T-helper 2 cell treated with Interferon-gamma antibody and Interleukin-4, amounts not matched to agents 5 μg/mL and 100 μg/mL, for 36 hours (primary cell): ENCODE measurements at regions not wholly inside any gene's neighbourhood (a gene's known extent, or its start where the extent isn't known, plus 50 kb on each side); places are given as distances from the start of the nearest gene placed in this dataset.
"Not testable (repeated sequence)": the region's sequence is repeated elsewhere in the genome, so short reads cannot be mapped to it uniquely, and the experiment has no call there.

Experiments used
- DNase-seq: peaks from one replicate; pipeline ENCODE4 v3.0.0; 2021; ENCODE audit warnings: low spot score
- H3K27ac Mint-ChIP-seq: one replicate; pipeline ENCODE4 v1.8.0; 2021; ENCODE audit warnings: mild to moderate bottlenecking, mixed read lengths
- H3K27me3 Mint-ChIP-seq: one replicate; pipeline ENCODE4 v1.8.0; 2021; ENCODE audit warnings: low read depth, mixed read lengths
- H3K36me3 Mint-ChIP-seq: one replicate; pipeline ENCODE4 v1.8.0; 2021; ENCODE audit warnings: low read depth, mixed read lengths
- H3K4me1 Mint-ChIP-seq: one replicate; pipeline ENCODE4 v1.8.0; 2021; ENCODE audit warnings: low read depth, mixed read lengths
- H3K4me3 Mint-ChIP-seq: one replicate; pipeline ENCODE4 v1.8.0; 2022; ENCODE audit warnings: mild to moderate bottlenecking, moderate library complexity, mixed read lengths
- H3K9me3 Mint-ChIP-seq: one replicate; pipeline ENCODE4 v1.8.0; 2021; ENCODE audit warnings: mixed read lengths

GRCh38 chr1:187960125-187960638 lies 1131.4 kb downstream of the PLA2G4A start:
- Mint-ChIP-seq H3K9me3 (no peaks in the 10 kb centered on the region), H3K4me3 (no peak overlapping the region), H3K4me1 (no peaks in the 10 kb centered on the region), H3K27me3 (no peaks in the 10 kb centered on the region), H3K36me3 (no peaks in the 10 kb centered on the region), H3K27ac (no peak overlapping the region)
- no peak for DNase-seq

DNA sequence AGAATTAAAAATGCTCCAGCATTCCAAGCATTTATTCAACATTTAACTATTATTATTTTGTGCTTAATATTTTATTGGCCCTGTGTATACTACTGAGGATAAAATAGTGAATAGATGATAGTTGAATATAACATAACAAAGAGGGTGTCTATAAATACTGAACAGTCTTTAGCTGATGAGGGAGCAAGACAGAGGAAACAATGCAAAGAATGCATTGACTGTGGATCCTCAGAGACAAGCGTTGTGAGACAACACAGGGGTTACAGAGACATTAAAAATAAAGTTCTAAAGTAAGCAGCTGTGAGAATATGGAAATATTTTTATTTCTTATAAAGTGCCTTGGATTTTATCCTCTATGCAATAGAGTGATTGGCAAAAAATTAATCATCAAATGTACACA lies 1133.1 kb downstream of the PLA2G4A start:
- H3K4me1 Mint-ChIP-seq = no peaks in the 10 kb centered on the region
- no peaks in the 10 kb centered on the region for H3K27me3 Mint-ChIP-seq
- H3K9me3 Mint-ChIP-seq = no peaks in the 10 kb centered on the region
- no peaks in the 10 kb centered on the region for H3K36me3 Mint-ChIP-seq
- no peak overlapping the region for H3K27ac Mint-ChIP-seq
- H3K4me3 Mint-ChIP-seq = no peak overlapping the region
- DNase-seq = no peak

GRCh38 chr1:187971851-187972250 lies 1143.1 kb downstream of the PLA2G4A start:
- no peaks in the 10 kb centered on the region for H3K4me1 Mint-ChIP-seq
- H3K4me3 Mint-ChIP-seq = no peak overlapping the region
- no peaks in the 10 kb centered on the region for H3K36me3 Mint-ChIP-seq
- no peak overlapping the region for H3K27ac Mint-ChIP-seq
- H3K9me3 Mint-ChIP-seq = peaks cover 4% of the 10 kb centered on the region
- DNase-seq = no peak
- H3K27me3 Mint-ChIP-seq = no peaks in the 10 kb centered on the region

DNA sequence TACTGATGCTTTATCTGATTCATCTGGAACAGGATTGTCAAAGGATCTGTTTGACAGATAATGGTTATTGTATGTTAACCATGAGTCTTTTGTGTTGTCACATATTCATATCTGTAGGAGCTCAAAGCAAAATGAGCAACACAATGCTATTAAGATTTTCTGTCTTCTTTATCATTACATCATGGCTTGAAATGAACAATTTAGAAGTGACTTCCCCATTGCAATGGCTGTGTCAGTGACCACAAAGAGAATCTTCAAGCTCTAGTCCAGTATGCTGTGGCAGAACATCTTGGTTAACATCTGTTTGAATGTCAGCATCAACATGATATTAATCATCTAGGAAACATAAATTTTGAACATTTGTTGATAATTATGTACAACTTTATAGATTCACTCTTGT lies 1148.5 kb downstream of the PLA2G4A start:
- H3K36me3 Mint-ChIP-seq = no peaks in the 10 kb centered on the region
- peaks cover 13% of the 10 kb centered on the region for H3K9me3 Mint-ChIP-seq
- H3K4me1 Mint-ChIP-seq = no peaks in the 10 kb centered on the region
- H3K27me3 Mint-ChIP-seq = no peaks in the 10 kb centered on the region
- no peak for DNase-seq
- H3K4me3 Mint-ChIP-seq = no peak overlapping the region
- no peak overlapping the region for H3K27ac Mint-ChIP-seq

- Mint-ChIP-seq H3K4me3 (no peak overlapping the region), H3K27me3 (no peaks in the 10 kb centered on the region), H3K4me1 (no peaks in the 10 kb centered on the region), H3K9me3 (peaks cover 15% of the 10 kb centered on the region), H3K36me3 (no peaks in the 10 kb centered on the region), H3K27ac (no peak overlapping the region)
- DNase-seq = no peak
Measured at GRCh38 chr1:187985145-187985896, 1156.6 kb downstream of the PLA2G4A start.

- Mint-ChIP-seq H3K9me3 (peaks cover 10% of the 10 kb centered on the region), H3K4me3 (no peak overlapping the region), H3K4me1 (no peaks in the 10 kb centered on the region), H3K36me3 (no peaks in the 10 kb centered on the region), H3K27me3 (no peaks in the 10 kb centered on the region), H3K27ac (no peak overlapping the region)
- no peak for DNase-seq
Measured at GRCh38 chr1:187985897-187986654, 1157.3 kb downstream of the PLA2G4A start.

GRCh38 chr1:187987236-187987776 lies 1158.6 kb downstream of the PLA2G4A start:
- H3K27ac Mint-ChIP-seq = no peak overlapping the region
- DNase-seq = no peak
- H3K27me3 Mint-ChIP-seq = no peaks in the 10 kb centered on the region
- no peaks in the 10 kb centered on the region for H3K4me1 Mint-ChIP-seq
- H3K4me3 Mint-ChIP-seq = no peak overlapping the region
- H3K36me3 Mint-ChIP-seq = no peaks in the 10 kb centered on the region
- peaks cover 5% of the 10 kb centered on the region for H3K9me3 Mint-ChIP-seq

DNA sequence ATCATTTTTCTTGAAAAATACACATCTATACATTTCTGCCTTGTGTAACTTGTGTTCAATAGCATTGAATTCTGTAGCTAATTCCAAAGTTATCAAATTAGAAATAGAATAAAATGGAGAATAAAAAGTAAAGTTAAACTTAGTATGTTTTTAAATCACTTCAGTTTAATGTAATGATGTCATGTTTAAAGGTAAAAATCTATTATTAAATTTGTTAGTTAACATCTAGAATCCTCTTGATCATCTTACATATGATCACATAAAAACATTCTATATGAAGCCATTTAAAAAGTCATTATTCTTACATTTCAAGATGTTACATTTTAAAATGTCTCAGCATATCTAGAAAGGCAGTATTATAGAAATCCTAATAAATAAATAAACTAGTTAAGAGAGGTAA lies 1163.2 kb downstream of the PLA2G4A start:
- H3K9me3 Mint-ChIP-seq = no peaks in the 10 kb centered on the region

GRCh38 chr1:187996780-187997179 lies 1168.0 kb downstream of the PLA2G4A start:
- Mint-ChIP-seq H3K27ac (no peak overlapping the region), H3K27me3 (no peaks in the 10 kb centered on the region), H3K4me1 (no peaks in the 10 kb centered on the region), H3K4me3 (no peak overlapping the region), H3K36me3 (no peaks in the 10 kb centered on the region), H3K9me3 (no peaks in the 10 kb centered on the region)
- DNase-seq = no peak

More for the DNA sequence above, 1163.2 kb downstream of the PLA2G4A start:
- Mint-ChIP-seq H3K27me3 (no peaks in the 10 kb centered on the region), H3K27ac (no peak overlapping the region), H3K4me1 (no peaks in the 10 kb centered on the region), H3K4me3 (no peak overlapping the region), H3K36me3 (no peaks in the 10 kb centered on the region)
- DNase-seq = no peak

GRCh38 chr1:187999973-188000372 lies 1171.2 kb downstream of the PLA2G4A start:
- no peak overlapping the region for H3K4me3 Mint-ChIP-seq
- H3K4me1 Mint-ChIP-seq = no peaks in the 10 kb centered on the region
- no peak overlapping the region for H3K27ac Mint-ChIP-seq
- H3K36me3 Mint-ChIP-seq = no peaks in the 10 kb centered on the region
- no peaks in the 10 kb centered on the region for H3K27me3 Mint-ChIP-seq
- H3K9me3 Mint-ChIP-seq = no peaks in the 10 kb centered on the region
- DNase-seq = no peak

DNA sequence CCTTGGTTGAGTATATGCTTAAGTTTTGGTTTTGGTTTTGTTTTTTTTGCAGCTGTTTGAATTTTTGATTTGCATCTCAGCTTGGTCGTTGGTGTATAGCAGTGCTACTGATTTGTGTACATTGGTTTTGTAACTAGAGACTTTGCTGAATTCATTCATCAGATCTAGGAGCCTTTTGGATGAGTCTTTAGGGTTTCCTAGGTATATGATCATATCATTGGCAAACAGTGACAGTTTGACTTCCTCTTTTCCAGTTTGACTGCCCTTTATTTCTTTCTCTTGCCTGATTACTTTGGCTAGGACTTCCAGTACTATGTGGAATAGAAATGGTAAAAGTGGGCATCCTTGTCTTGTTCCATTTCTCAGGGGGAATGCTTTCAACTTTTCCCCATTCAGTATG lies 1174.9 kb downstream of the PLA2G4A start:
- H3K27me3 Mint-ChIP-seq, H3K36me3 Mint-ChIP-seq, H3K4me3 Mint-ChIP-seq, H3K27ac Mint-ChIP-seq, H3K9me3 Mint-ChIP-seq, H3K4me1 Mint-ChIP-seq, DNase-seq: not testable (repeated sequence)

DNA sequence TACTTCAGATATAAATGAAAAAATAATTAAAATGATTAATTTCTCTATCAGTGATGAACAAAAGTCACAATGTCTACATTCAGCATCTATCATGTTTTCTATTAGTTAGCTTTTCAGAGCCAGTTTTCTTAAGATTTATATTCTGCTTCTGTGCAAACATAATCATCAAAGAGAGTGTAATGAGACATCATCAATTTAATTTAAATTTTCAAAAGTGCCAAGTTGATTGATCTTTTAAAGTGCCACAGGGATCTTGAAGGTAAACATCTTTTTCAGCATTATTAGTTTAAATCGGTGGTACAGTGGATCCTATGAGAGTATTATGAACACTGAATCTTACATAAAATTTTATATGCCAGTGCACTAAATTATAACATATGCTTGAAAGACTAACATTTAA lies 1176.1 kb downstream of the PLA2G4A start:
- Mint-ChIP-seq H3K9me3 (no peaks in the 10 kb centered on the region), H3K27ac (no peak overlapping the region), H3K4me1 (no peaks in the 10 kb centered on the region), H3K27me3 (no peaks in the 10 kb centered on the region), H3K36me3 (no peaks in the 10 kb centered on the region), H3K4me3 (no peak overlapping the region)
- DNase-seq = no peak

GRCh38 chr1:188006354-188006753 lies 1177.6 kb downstream of the PLA2G4A start:
- Mint-ChIP-seq H3K4me1 (no peaks in the 10 kb centered on the region), H3K4me3 (no peak overlapping the region), H3K36me3 (no peaks in the 10 kb centered on the region), H3K9me3 (no peaks in the 10 kb centered on the region), H3K27ac (no peak overlapping the region), H3K27me3 (no peaks in the 10 kb centered on the region)
- DNase-seq = no peak

GRCh38 chr1:188013222-188013849 lies 1184.6 kb downstream of the PLA2G4A start:
- not testable (repeated sequence) for H3K4me1 Mint-ChIP-seq, H3K27me3 Mint-ChIP-seq

More at GRCh38 chr1:188013222-188013849, 1184.6 kb downstream of the PLA2G4A start:
- not testable (repeated sequence) for DNase-seq, H3K4me3 Mint-ChIP-seq, H3K36me3 Mint-ChIP-seq, H3K27ac Mint-ChIP-seq
- peaks cover 17% of the 10 kb centered on the region for H3K9me3 Mint-ChIP-seq
